Epithelial cell of esophagus (primary cell): ENCODE measurements at regions not wholly inside any gene's neighbourhood (a gene's known extent, or its start where the extent isn't known, plus 50 kb on each side); places are given as distances from the start of the nearest gene placed in this dataset.

Experiments
- DNase-seq: peaks from one replicate; pipeline ENCODE4 v3.0.0; 2010; ENCODE audit warnings: low read depth
- H3K4me3 ChIP-seq: 2 replicates; pipeline ENCODE4 v1.5.1; 2011; ENCODE audit warnings: mild to moderate bottlenecking, low read length, control low read depth
- CTCF ChIP-seq: IDR thresholded peaks from 2 replicates; pipeline ENCODE4 v1.5.1; 2011; ENCODE audit warnings: low read depth, mild to moderate bottlenecking, low read length, control low read depth, inconsistent platforms; ENCODE audit not compliant: insufficient read depth; ENCODE audit errors: missing control alignments

- no peak for TF ChIP-seq CTCF
- no peak overlapping the region for H3K4me3 ChIP-seq
- no peak for DNase-seq
Measured at GRCh38 chr12:88336076-88336739, 194.1 kb downstream of the TMTC3 start.

GRCh38 chr12:88338486-88338885, 196.4 kb downstream of the TMTC3 start:
- H3K4me3 ChIP-seq: no peak overlapping the region
- DNase-seq: no peak
- no peak for TF ChIP-seq CTCF

GRCh38 chr12:88339254-88339949, 197.3 kb downstream of the TMTC3 start:
- TF ChIP-seq CTCF: no peak
- DNase-seq: peak; percentile 80
- H3K4me3 ChIP-seq: no peak overlapping the region

GRCh38 chr12:88339966-88340365, 197.9 kb downstream of the TMTC3 start:
- no peak for TF ChIP-seq CTCF
- peak; percentile 64 for DNase-seq
- H3K4me3 ChIP-seq: no peak overlapping the region

- no peak for DNase-seq
- H3K4me3 ChIP-seq: no peak overlapping the region
- no peak for TF ChIP-seq CTCF
Measured at GRCh38 chr12:88342251-88342806, 200.2 kb downstream of the TMTC3 start.

GRCh38 chr12:88351146-88351545, 209.0 kb downstream of the TMTC3 start:
- H3K4me3 ChIP-seq: no peak overlapping the region
- TF ChIP-seq CTCF: no peak
- no peak for DNase-seq
